ENCODE measurements at regions not wholly inside any gene's neighbourhood (a gene's known extent, or its start where the extent isn't known, plus 50 kb on each side); places are given as distances from the start of the nearest gene placed in this dataset.

- no peak for DNase-seq (ENCODE audit: low spot score)
These were observed 79.7 kb upstream of the ELOVL6 start for GRCh38 chr4:110278127-110278526.

GRCh38 chr4:110275871-110276270 lies 77.5 kb upstream of the ELOVL6 start:
- DNase-seq (ENCODE audit: low spot score), result no peak

- DNase-seq (ENCODE audit: low spot score), result no peak
These were observed 73.6 kb upstream of the ELOVL6 start for GRCh38 chr4:110271986-110272385.

DNA sequence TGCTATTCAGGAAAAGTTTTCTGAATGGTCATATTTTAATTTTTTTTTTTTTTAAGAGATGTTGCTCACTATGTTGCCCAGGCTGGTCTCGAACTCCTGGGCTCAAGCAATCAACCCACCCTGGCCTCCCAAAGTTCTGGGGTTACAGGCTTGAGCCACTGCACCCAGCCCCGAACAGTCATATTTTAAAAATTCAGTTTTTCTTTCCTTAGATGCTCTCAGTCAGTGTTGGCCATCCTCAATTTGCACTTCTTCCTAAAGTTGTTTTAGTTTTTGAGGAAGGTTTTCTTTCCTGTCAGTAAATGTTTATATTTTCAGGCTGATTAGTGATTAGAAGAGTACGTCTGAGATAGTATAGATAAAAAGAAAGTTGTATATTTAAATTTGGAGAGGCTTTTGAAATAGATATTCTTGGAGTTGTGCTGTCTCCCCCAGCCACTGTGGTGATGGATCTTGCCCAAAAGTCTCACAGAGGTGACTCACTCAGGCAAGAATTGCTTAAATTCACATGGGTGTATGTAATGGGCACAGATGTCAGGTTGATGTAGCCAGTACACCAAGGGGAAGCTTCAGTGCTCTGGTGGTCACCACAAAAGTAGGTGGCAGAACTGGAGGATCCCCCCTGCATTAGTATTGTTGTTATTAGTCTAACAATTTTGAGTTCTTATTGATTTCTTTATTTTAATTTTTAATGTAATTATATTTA lies 72.2 kb upstream of the ELOVL6 start:
- DNase-seq (ENCODE audit: low spot score), result no peak

DNA sequence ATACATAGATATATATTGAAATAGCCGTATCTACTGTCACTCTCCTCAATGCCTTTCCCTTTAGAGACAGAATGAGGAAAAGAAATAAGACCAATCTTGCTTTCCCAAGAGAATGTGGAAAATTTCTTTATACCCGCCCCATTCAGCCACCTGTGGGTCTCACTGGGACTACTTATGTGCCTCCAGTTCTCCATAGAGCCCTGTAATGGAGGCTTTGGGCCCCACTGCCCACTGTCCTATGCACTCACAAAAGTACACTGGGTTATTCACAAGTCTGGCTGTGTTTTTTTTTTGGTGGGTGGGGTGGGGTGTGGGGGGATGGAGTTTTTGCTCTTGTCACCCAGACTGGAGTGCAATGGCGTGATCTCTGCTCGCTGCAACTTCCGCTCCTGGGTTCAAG lies 70.4 kb upstream of the ELOVL6 start:
- no peak for DNase-seq (ENCODE audit: low spot score)

- no peak for DNase-seq (ENCODE audit: low spot score)
These were observed 69.9 kb upstream of the ELOVL6 start for GRCh38 chr4:110268352-110268751.

GRCh38 chr4:110266136-110266535 lies 67.7 kb upstream of the ELOVL6 start:
- DNase-seq (ENCODE audit: low spot score), result no peak

DNA sequence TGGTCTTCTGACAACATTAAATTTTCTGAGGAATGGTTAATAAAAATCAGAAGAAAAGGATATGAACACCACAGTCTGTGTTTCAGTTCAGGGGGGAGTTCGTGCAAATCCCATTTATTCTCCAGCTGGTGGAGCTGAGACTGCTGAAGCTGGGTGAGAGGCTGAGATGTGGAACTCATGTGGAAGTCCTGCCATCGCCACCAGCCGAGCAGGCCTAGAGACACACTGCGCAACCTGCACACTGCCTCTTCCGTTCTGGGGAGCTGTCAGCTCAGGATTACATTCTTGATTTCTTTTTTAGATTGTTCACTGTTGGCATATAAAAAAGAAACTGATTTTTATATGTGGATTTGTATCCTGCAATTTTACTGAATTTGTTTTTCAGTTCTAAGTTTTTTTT lies 66.6 kb upstream of the ELOVL6 start:
- DNase-seq (ENCODE audit: low spot score), result no peak

DNA sequence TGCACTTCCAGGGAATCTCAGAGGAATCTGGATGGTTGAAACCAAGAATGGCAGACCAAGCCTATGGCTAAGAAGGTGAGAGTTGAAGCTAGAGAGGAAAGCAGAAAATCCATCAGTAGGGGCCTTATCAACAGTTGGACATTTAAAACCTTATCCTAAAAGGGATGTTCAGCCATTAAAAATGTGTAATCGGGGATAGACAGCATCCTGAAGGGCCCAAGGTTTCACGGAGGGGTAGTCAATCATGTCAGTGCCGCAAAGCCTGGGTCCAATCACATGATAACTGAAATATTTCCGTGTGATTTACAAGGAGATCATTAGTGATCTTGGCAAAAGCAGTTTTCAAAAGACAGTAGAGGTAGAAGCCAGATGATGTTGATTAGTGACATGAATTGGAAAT lies 61.9 kb upstream of the ELOVL6 start:
- DNase-seq (ENCODE audit: low spot score), result no peak

DNA sequence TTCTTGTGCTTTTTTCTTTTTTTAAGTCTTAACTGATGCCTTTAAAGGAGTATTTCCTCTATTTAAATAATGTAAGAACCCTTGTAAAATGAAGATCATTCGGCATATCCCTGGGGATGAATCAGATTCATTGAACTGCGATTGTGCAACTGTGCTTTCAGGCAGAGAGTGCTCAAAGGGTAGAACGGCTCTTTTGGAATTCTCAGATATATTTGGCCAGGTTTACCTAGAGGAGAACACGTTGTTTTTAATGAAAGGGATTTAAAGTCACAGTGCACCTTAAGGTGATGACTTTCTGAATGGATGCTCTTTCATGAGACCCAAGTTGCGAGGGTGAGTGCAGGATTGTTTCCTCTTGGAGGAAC lies 51.6 kb upstream of the ELOVL6 start:
- DNase-seq (ENCODE audit: low spot score), result no peak

DNA sequence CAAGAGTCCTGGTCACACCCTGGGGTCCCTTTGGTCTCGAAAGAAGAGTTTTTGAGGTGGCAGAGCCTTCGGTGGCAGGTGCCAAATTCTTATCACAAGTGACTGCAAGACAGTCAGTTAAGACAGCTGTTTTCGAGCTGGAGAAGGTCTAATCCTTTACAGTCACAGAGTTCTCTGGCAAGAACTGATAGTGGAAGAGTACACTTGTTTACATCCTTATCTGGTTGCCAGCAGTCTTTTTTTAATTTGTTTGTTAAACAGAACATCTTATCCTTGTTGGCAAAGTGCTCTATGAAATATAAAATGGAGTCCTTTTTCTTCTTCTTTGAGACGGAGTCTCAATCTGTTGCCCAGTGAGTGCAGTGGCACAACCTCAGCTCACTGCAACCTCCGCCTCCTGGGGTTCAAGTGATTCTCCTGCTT lies 50.4 kb upstream of the ELOVL6 start:
- no peak for DNase-seq (ENCODE audit: low spot score)

Measured in Ammon's horn (tissue), 1 donor.